DMS153 treated with DMSO at 0.1 percent for 48 hours (cell line): ENCODE measurements at regions not wholly inside any gene's neighbourhood (a gene's known extent, or its start where the extent isn't known, plus 50 kb on each side); places are given as distances from the start of the nearest gene placed in this dataset.

ENCODE experiments used
- DNase-seq: peaks from one replicate; lab custom pipeline; 2025; ENCODE audit not compliant: unreplicated experiment; lab: John Stamatoyannopoulos, UW

DNA sequence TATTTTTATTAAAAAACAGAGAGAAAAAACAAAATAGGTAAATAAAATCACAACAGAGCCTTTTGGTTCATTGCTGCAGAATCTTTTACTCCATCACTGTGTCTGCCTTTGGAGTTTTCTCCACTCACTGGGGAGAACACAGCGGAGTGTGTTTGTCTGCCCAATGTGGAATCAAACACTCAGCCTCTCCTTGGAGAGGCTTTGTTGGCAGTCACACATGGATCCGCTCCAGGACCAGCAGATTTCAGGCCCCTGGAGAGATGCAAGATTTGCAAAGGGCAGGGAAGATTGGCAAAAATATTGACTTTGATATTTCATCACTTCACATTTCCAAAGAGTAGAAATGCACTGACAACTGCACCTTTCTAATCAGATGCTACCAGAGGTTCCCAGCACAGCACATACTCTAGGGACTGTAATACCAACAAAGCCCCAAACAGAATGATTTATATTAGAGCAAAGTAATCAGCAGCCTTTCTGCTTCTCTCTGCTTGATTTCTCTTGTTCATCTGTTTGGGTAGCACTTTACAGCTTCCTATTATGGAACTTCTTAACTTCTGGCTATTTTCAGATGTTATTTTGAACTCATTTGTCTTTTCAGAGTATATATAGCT is 1898.8 kb upstream of the PIK3C3 start:
- no peak for DNase-seq

GRCh38 chr18:40055262-40055661 is 1899.8 kb upstream of the PIK3C3 start:
- no peak for DNase-seq

GRCh38 chr18:40049716-40050115 is 1905.3 kb upstream of the PIK3C3 start:
- no peak for DNase-seq

GRCh38 chr18:40048886-40049650 is 1906.0 kb upstream of the PIK3C3 start:
- no peak for DNase-seq

GRCh38 chr18:40048253-40048652 is 1906.8 kb upstream of the PIK3C3 start:
- no peak for DNase-seq

DNA sequence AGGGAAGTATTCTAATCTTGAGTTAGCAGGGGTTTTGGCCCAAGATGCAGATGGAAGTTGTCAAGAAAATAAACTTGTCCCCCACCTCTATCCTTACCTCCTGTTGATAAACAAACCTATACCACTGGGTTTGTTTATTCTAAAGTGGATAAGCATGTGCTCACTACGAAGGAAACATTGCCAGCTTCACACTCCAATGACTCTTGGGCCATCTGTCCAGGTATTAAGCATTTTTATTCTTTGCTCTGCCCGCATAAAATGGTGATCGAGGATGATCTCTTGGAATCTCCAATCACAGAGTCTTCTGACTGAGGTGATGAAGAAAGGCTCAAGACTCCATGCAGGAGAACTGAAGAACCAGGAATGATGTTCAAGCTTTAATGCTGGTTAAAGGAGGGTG is 1908.4 kb upstream of the PIK3C3 start:
- DNase-seq = no peak

- DNase-seq = no peak
Observed at GRCh38 chr18:40041951-40042350, 1913.1 kb upstream of the PIK3C3 start.

DNA sequence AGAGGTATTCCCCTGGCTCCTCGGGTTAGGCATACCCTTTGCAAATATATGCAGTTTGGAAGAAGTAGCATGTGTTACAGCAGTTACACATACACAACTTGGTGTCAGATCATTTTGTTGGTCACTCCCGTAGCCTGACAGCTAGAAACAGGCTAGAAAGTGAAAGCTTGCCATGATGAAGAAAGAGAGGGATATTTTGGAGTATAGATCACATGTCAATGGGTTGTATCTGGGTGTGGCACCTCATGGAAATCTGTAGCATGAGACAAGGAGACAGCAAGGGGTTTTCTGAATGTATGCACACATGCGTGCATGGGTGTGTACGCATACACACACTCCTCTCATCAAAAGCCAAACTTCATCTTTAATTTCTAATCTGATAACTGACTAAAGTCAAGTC is 1914.5 kb upstream of the PIK3C3 start:
- no peak for DNase-seq

DNA sequence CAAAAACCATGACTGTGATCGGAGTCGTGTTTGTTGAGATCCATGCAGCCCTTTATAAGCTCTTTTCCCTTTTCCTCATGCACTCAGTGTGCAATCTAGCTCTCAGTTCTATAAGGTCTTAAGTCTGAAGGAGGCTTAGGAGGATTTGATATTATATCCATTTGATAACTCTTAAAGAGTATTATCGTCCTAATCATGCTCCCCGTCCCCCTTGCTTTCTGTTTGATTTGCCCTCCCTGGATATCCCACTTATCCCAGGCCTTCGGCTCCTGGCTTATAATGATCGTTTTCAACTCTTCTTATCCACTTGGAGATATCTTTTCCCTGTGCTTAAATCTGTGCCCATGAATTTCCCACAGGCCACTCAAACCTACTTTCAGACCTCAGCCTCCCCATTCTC is 1917.7 kb upstream of the PIK3C3 start:
- no peak for DNase-seq

- DNase-seq = no peak
Observed at GRCh38 chr18:40036861-40037260, 1918.2 kb upstream of the PIK3C3 start.

DNA sequence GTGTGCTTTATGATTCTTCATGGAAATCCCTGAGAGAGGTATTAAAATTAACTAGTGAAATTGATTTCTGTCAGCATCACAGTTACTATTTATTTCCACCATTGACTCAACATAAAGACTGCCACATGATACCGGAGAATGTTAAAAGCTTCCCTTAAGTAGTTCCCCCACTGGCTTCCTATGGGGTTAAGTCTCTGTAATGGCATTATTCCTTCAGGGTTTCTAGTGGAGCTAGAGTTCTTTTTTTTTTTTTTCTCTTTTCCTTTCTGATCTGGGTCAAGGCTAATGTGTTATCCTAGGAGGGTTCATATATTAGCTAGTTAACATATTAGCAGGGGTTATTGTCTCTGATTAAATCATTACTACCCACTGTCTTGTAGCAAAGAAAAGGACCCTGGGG is 1919.1 kb upstream of the PIK3C3 start:
- DNase-seq = no peak

- DNase-seq = no peak
Observed at GRCh38 chr18:40032076-40032475, 1923.0 kb upstream of the PIK3C3 start.

- DNase-seq = no peak
Observed at GRCh38 chr18:40031435-40031834, 1923.6 kb upstream of the PIK3C3 start.

- DNase-seq = no peak
Observed at GRCh38 chr18:40019797-40020392, 1935.1 kb upstream of the PIK3C3 start.

DNA sequence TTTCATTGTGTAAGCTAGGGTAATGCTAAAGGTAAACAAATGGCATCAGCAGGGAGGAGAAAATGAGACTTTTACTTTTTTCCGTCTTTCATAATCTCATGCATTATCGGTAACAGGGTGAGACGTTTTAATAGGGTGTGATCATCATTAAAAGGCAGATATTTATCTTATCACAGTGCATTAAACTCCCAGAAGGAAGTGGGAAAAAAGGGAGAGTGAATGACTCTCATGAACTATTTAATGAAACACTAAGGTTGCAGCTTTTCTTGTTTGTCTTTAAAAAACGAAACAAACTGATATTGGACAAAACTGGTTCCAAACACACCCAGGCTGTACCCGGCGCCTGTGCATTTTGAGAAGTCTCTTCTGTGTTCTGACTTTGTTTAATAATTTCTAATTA is 1936.8 kb upstream of the PIK3C3 start:
- DNase-seq = no peak

DNA sequence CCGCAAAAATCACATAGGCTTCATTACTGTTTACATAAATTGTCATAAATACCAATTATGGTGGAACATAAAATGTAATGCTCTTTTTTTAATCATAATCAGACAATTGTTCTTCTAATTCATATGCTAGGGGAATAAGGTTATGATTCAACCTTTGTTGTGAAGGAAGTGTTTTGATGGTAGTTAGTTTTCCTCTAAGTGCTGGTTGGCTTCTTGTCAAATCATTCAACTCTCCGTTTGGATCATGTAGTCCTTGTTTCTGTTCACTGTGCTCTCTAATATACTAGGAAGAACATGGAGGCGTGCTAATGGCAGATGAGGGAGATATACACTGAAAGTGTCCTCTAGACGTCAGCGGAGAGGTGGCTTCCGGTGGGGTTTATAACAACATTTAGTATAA is 1938.0 kb upstream of the PIK3C3 start:
- DNase-seq = no peak

- no peak for DNase-seq
Observed at GRCh38 chr18:40016405-40016804, 1938.6 kb upstream of the PIK3C3 start.

- DNase-seq = no peak
Observed at GRCh38 chr18:40013001-40013609, 1941.9 kb upstream of the PIK3C3 start.

- no peak for DNase-seq
Observed at GRCh38 chr18:40011201-40011600, 1943.8 kb upstream of the PIK3C3 start.

DNA sequence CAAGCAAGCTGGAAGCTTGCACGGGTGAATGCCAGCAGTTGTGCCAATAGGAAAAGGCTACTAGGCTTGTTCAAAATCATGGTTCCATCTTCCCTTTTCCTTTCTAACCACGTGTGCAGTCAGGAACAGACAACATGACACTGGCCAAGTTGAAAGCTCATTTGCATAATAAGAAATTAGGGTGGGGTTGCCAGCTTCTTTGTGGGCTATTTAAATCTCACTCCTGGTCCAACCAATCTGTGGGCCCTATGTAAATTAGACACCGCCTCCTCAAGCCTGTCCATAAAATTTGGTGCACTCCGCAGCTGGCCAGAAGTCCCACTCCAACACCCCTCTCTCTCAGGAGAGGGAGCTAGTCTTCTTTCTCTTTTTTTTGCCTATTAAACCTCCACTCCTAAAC is 1948.4 kb upstream of the PIK3C3 start:
- DNase-seq = no peak

DNA sequence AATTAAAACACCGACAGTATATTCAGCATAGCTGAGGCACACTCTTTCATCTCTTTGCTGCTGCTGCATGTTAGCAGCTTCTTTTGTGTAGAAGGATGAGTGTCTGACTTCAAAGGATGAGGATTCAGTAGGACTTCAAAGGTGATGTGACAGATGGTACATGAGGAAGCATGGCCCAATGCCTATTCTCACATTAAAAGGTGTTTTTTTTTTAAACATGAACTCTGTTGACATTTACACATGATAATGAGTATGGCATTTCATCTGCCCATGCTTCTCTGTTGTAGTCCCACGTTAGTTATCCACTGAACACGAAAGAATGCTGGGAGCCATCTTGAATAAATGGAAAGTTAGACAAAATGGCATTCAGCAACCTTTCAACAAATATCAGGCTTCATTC is 1950.8 kb upstream of the PIK3C3 start:
- no peak for DNase-seq

- no peak for DNase-seq
Observed at GRCh38 chr18:39998317-39998716, 1956.7 kb upstream of the PIK3C3 start.
